ENCODE measurements at regions not wholly inside any gene's neighbourhood (a gene's known extent, or its start where the extent isn't known, plus 50 kb on each side); places are given as distances from the start of the nearest gene placed in this dataset.

DNA sequence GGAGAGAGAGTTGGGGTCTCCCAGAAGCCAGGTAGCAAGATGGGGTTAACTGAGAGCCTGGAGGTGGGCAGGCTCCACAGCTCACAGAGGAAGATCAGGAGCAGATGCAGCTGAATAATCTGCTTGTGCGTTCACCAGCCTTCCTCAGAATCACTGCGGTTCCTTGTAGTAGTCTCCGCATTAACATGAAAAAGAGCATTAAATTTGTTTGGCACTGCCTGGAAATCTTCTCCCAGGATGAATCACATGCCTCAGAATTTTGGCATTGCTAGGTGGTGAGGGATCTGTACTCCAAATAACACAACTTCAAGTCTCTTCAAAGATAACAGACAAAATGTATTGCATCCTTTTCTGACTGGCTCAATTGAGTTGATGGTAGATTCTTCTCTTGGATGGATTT is 700.6 kb upstream of the ARRDC4 start:
- H3K36me3 ChIP-seq (ENCODE audit: low read depth): no peaks in the 10 kb centered on the region
- no peak for TF ChIP-seq CTCF (IDR thresholded peaks at IDR 0.05; ENCODE audit: poor library complexity, severe bottlenecking)
- no peak overlapping the region for H3K27ac ChIP-seq (ENCODE audit: poor library complexity, severe bottlenecking)
- no peak overlapping the region for H3K4me3 ChIP-seq (ENCODE audit: severe bottlenecking)
- DNase-seq (ENCODE audit: low spot score) (no peak), ATAC-seq (ENCODE audit: low read depth) (no peak)
- H3K9me3 ChIP-seq (ENCODE audit: severe bottlenecking): no peaks in the 10 kb centered on the region
- no peaks in the 10 kb centered on the region for H3K4me1 ChIP-seq (ENCODE audit: insufficient read depth, poor library complexity, severe bottlenecking)
- peaks cover 32% of the 10 kb centered on the region for H3K27me3 ChIP-seq (ENCODE audit: insufficient read depth, poor library complexity, severe bottlenecking)

DNA sequence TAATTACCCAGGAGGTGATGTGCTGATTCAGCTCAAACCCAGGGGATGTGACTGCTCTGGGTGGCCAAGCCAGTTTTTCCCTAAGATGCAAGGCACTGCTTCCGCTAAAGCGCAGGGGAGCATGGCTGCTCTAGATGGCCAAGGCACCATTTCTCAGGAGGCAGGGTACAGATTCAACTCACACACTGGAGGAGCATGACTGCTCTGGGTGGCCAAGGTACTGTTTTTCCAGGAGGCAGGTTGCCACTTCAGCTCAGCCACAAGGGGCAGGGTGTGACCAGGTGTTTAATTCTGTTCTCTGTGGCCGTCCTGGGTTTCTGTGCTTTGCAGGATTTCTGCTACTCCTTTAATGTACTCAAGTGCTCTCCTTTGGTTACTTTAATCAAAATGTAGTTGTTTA is 659.3 kb upstream of the ARRDC4 start:
- no peak overlapping the region for H3K4me3 ChIP-seq (ENCODE audit: severe bottlenecking)
- H3K9me3 ChIP-seq (ENCODE audit: severe bottlenecking): no peaks in the 10 kb centered on the region
- H3K36me3 ChIP-seq (ENCODE audit: low read depth): no peaks in the 10 kb centered on the region
- no peak for TF ChIP-seq CTCF (IDR thresholded peaks at IDR 0.05; ENCODE audit: poor library complexity, severe bottlenecking)
- no peak overlapping the region for H3K27ac ChIP-seq (ENCODE audit: poor library complexity, severe bottlenecking)
- H3K27me3 ChIP-seq (ENCODE audit: insufficient read depth, poor library complexity, severe bottlenecking): peaks cover 10% of the 10 kb centered on the region
- DNase-seq (ENCODE audit: low spot score): no peak
- ATAC-seq (ENCODE audit: low read depth): no peak
- no peaks in the 10 kb centered on the region for H3K4me1 ChIP-seq (ENCODE audit: insufficient read depth, poor library complexity, severe bottlenecking)

DNA sequence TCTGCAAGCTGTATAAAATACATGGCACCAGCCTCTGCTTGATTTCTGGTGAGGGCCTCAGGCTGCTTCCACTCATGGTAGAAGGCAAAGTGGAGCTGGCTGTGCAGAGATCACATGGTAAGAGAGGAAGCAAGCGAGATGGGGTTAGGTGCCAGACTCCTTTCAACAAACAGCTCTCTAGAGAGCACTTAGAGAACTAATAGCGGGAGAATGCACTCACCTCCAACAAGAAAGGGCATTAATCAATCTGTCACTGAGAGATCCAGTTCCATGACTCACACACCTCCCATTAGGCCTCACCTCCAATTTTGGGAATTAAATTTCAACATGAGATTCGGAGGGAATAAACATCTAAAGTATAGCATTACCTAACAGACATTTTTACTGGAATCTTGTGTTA is 644.1 kb upstream of the ARRDC4 start:
- peaks cover 4% of the 10 kb centered on the region for H3K27me3 ChIP-seq (ENCODE audit: insufficient read depth, poor library complexity, severe bottlenecking)
- TF ChIP-seq CTCF (IDR thresholded peaks at IDR 0.05; ENCODE audit: poor library complexity, severe bottlenecking): no peak
- DNase-seq (ENCODE audit: low spot score): no peak
- H3K36me3 ChIP-seq (ENCODE audit: low read depth): no peaks in the 10 kb centered on the region
- no peak; the same call in 2 of the 3 replicates for ATAC-seq (ENCODE audit: low read depth)
- no peak overlapping the region for H3K27ac ChIP-seq (ENCODE audit: poor library complexity, severe bottlenecking)
- H3K9me3 ChIP-seq (ENCODE audit: severe bottlenecking): no peaks in the 10 kb centered on the region
- H3K4me1 ChIP-seq (ENCODE audit: insufficient read depth, poor library complexity, severe bottlenecking): no peaks in the 10 kb centered on the region
- H3K4me3 ChIP-seq (ENCODE audit: severe bottlenecking): no peak overlapping the region

GRCh38 chr15:97317163-97317562 is 643.3 kb upstream of the ARRDC4 start:
- H3K9me3 ChIP-seq (ENCODE audit: severe bottlenecking): no peaks in the 10 kb centered on the region

DNA sequence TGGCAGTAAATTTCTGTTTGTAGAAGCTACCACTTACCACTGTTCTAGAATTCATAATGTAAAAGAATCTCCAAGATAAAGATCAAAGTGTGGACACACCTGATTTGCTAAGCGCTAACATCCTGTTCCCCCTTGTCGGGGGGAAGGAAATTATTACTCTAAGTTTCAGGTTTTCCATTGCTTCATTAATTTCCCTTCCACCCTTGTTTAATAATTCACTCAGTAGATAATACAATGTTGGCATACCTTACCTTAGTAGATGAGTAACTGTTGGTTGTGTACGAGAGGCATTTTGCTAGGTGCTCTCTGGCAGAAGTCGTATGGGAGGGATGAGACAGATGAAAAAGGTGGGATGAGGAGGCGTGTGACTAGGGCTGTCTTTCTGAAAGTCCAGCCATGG is 641.2 kb upstream of the ARRDC4 start:
- Histone ChIP-seq H3K36me3 (ENCODE audit: low read depth) (no peaks in the 10 kb centered on the region), H3K27me3 (ENCODE audit: insufficient read depth, poor library complexity, severe bottlenecking) (no peaks in the 10 kb centered on the region), H3K4me3 (ENCODE audit: severe bottlenecking) (no peak overlapping the region), H3K27ac (ENCODE audit: poor library complexity, severe bottlenecking) (no peak overlapping the region), H3K4me1 (ENCODE audit: insufficient read depth, poor library complexity, severe bottlenecking) (no peaks in the 10 kb centered on the region), H3K9me3 (ENCODE audit: severe bottlenecking) (no peaks in the 10 kb centered on the region)
- DNase-seq (ENCODE audit: low spot score): no peak
- ATAC-seq (ENCODE audit: low read depth): no peak
- TF ChIP-seq CTCF (IDR thresholded peaks at IDR 0.05; ENCODE audit: poor library complexity, severe bottlenecking): no peak

More at GRCh38 chr15:97317163-97317562, 643.3 kb upstream of the ARRDC4 start:
- Histone ChIP-seq H3K4me3 (ENCODE audit: severe bottlenecking) (no peak overlapping the region), H3K4me1 (ENCODE audit: insufficient read depth, poor library complexity, severe bottlenecking) (no peaks in the 10 kb centered on the region), H3K27ac (ENCODE audit: poor library complexity, severe bottlenecking) (no peak overlapping the region), H3K36me3 (ENCODE audit: low read depth) (no peaks in the 10 kb centered on the region), H3K27me3 (ENCODE audit: insufficient read depth, poor library complexity, severe bottlenecking) (peaks cover 4% of the 10 kb centered on the region)
- ATAC-seq (ENCODE audit: low read depth): no peak
- no peak for TF ChIP-seq CTCF (IDR thresholded peaks at IDR 0.05; ENCODE audit: poor library complexity, severe bottlenecking)
- no peak for DNase-seq (ENCODE audit: low spot score)
